ENCODE measurements at regions not wholly inside any gene's neighbourhood (a gene's known extent, or its start where the extent isn't known, plus 50 kb on each side); places are given as distances from the start of the nearest gene placed in this dataset.

- H3K36me3 ChIP-seq (ENCODE audit: control insufficient read depth in 2 of 3, insufficient read depth in 3 of 3, low read length in 3 of 3): no peaks in the 10 kb centered on the region
- no peak overlapping the region for H3K27ac ChIP-seq (ENCODE audit: low read depth, low read length)
- no peaks in the 10 kb centered on the region for H3K27me3 ChIP-seq (ENCODE audit: control insufficient read depth in 2 of 2, insufficient read depth in 2 of 2, low read length in 2 of 2)
- H3K27me3 Mint-ChIP-seq: peaks cover 3 to 13% (median 7%) of the 10 kb centered on the region in 5 donors
- H3K4me3 Mint-ChIP-seq: peak overlapping the region in 2 of 10 donors; percentile 24 to 69
- H3K4me1 Mint-ChIP-seq: peaks cover 0 to 7% (median 2%) of the 10 kb centered on the region in 7 donors
- H3K4me3 ChIP-seq (ENCODE audit: low read length): no peak overlapping the region
- H3K9me3 Mint-ChIP-seq: peaks cover 0 to 3% (median 0%) of the 10 kb centered on the region in 11 donors
- ChIA-PET CTCF (no interaction called here), POLR2A (no interaction called here)
- H3K9me3 ChIP-seq (ENCODE audit: control insufficient read depth in 2 of 3, low read length in 3 of 3): no peaks in the 10 kb centered on the region
- ATAC-seq: no peak
- no peaks in the 10 kb centered on the region for H3K4me1 ChIP-seq (ENCODE audit: control insufficient read depth in 2 of 2, insufficient read depth in 2 of 2, low read length in 2 of 2)
- intact Hi-C loops (cut with micrococcal nuclease): no loop called here
- no peaks in the 10 kb centered on the region for H3K36me3 Mint-ChIP-seq
- DNase-seq: no peak
- peak overlapping the region in 1 of 9 donors; percentile 48 for H3K27ac Mint-ChIP-seq
Measured at GRCh38 chr7:24075426-24075810, 208.6 kb upstream of the NPY start.

- H3K36me3 ChIP-seq (ENCODE audit: control insufficient read depth in 2 of 3, insufficient read depth in 3 of 3, low read length in 3 of 3): no peaks in the 10 kb centered on the region
- CTCF ChIA-PET: no interaction called here
- ATAC-seq: no peak
Measured at GRCh38 chr7:24082826-24083225, 201.2 kb upstream of the NPY start.

GRCh38 chr7:24102988-24103387 is 181.0 kb upstream of the NPY start:
- H3K9me3 ChIP-seq (ENCODE audit: control insufficient read depth in 2 of 3, low read length in 3 of 3): peaks cover 0 to 5% (median 0%) of the 10 kb centered on the region in 3 experiments

More at GRCh38 chr7:24082826-24083225, 201.2 kb upstream of the NPY start:
- peaks cover 0 to 12% (median 0%) of the 10 kb centered on the region in 3 experiments for H3K9me3 ChIP-seq (ENCODE audit: control insufficient read depth in 2 of 3, low read length in 3 of 3)
- H3K27ac Mint-ChIP-seq: no peak overlapping the region
- H3K27me3 Mint-ChIP-seq: peaks cover 0 to 18% (median 8%) of the 10 kb centered on the region in 5 donors
- peaks cover 0 to 42% (median 15%) of the 10 kb centered on the region in 11 donors for H3K9me3 Mint-ChIP-seq
- no peak overlapping the region for H3K4me3 Mint-ChIP-seq
- H3K27me3 ChIP-seq (ENCODE audit: control insufficient read depth in 2 of 2, insufficient read depth in 2 of 2, low read length in 2 of 2): no peaks in the 10 kb centered on the region
- no peaks in the 10 kb centered on the region for H3K4me1 Mint-ChIP-seq
- H3K36me3 Mint-ChIP-seq: peaks cover 0 to 4% (median 0%) of the 10 kb centered on the region in 5 donors
- H3K4me3 ChIP-seq (ENCODE audit: low read length): no peak overlapping the region
- DNase-seq: no peak
- no peak overlapping the region for H3K27ac ChIP-seq (ENCODE audit: low read depth, low read length)
- H3K4me1 ChIP-seq (ENCODE audit: control insufficient read depth in 2 of 2, insufficient read depth in 2 of 2, low read length in 2 of 2): no peaks in the 10 kb centered on the region
- intact Hi-C loops (cut with micrococcal nuclease): no loop called here
- POLR2A ChIA-PET: no interaction called here

GRCh38 chr7:24108906-24109376 is 175.0 kb upstream of the NPY start:
- Histone ChIP-seq H3K4me1 (ENCODE audit: control insufficient read depth in 2 of 2, insufficient read depth in 2 of 2, low read length in 2 of 2) (no peaks in the 10 kb centered on the region), H3K27me3 (ENCODE audit: control insufficient read depth in 2 of 2, insufficient read depth in 2 of 2, low read length in 2 of 2) (no peaks in the 10 kb centered on the region), H3K27ac (ENCODE audit: low read depth, low read length) (no peak overlapping the region), H3K36me3 (ENCODE audit: control insufficient read depth in 2 of 3, insufficient read depth in 3 of 3, low read length in 3 of 3) (no peaks in the 10 kb centered on the region), H3K9me3 (ENCODE audit: control insufficient read depth in 2 of 3, low read length in 3 of 3) (no peaks in the 10 kb centered on the region), H3K4me3 (ENCODE audit: low read length) (no peak overlapping the region)
- no peak for DNase-seq
- Mint-ChIP-seq H3K9me3 (peaks cover 0 to 7% (median 0%) of the 10 kb centered on the region in 11 donors), H3K36me3 (no peaks in the 10 kb centered on the region), H3K4me1 (peaks cover 0 to 4% (median 0%) of the 10 kb centered on the region in 7 donors), H3K27me3 (peaks cover 0 to 25% (median 10%) of the 10 kb centered on the region in 5 donors), H3K4me3 (no peak overlapping the region), H3K27ac (no peak overlapping the region)
- ChIA-PET POLR2A (no interaction called here), CTCF (no interaction called here)
- ATAC-seq: no peak
- intact Hi-C loops (cut with micrococcal nuclease): no loop called here

More at GRCh38 chr7:24102988-24103387, 181.0 kb upstream of the NPY start:
- Histone ChIP-seq H3K4me1 (ENCODE audit: control insufficient read depth in 2 of 2, insufficient read depth in 2 of 2, low read length in 2 of 2) (no peaks in the 10 kb centered on the region), H3K36me3 (ENCODE audit: control insufficient read depth in 2 of 3, insufficient read depth in 3 of 3, low read length in 3 of 3) (no peaks in the 10 kb centered on the region), H3K4me3 (ENCODE audit: low read length) (no peak overlapping the region), H3K27me3 (ENCODE audit: control insufficient read depth in 2 of 2, insufficient read depth in 2 of 2, low read length in 2 of 2) (no peaks in the 10 kb centered on the region), H3K27ac (ENCODE audit: low read depth, low read length) (no peak overlapping the region)
- Mint-ChIP-seq H3K27me3 (peaks cover 0 to 23% (median 8%) of the 10 kb centered on the region in 5 donors), H3K27ac (no peak overlapping the region), H3K9me3 (peaks cover 6 to 31% (median 11%) of the 10 kb centered on the region in 11 donors), H3K4me3 (no peak overlapping the region), H3K4me1 (no peaks in the 10 kb centered on the region), H3K36me3 (peaks cover 0 to 6% (median 0%) of the 10 kb centered on the region in 5 donors)
- ChIA-PET CTCF (no interaction called here), POLR2A (no interaction called here)
- ATAC-seq: no peak
- intact Hi-C loops (cut with micrococcal nuclease): no loop called here
- no peak for DNase-seq

GRCh38 chr7:24110056-24110455 is 173.9 kb upstream of the NPY start:
- no peak overlapping the region for H3K27ac Mint-ChIP-seq
- H3K27me3 Mint-ChIP-seq: peaks cover 0 to 24% (median 6%) of the 10 kb centered on the region in 5 donors
- no peak overlapping the region for H3K4me3 Mint-ChIP-seq
- H3K9me3 Mint-ChIP-seq: peaks cover 0 to 3% (median 0%) of the 10 kb centered on the region in 11 donors
- Histone ChIP-seq H3K4me1 (ENCODE audit: control insufficient read depth in 2 of 2, insufficient read depth in 2 of 2, low read length in 2 of 2) (no peaks in the 10 kb centered on the region), H3K27ac (ENCODE audit: low read depth, low read length) (no peak overlapping the region), H3K36me3 (ENCODE audit: control insufficient read depth in 2 of 3, insufficient read depth in 3 of 3, low read length in 3 of 3) (no peaks in the 10 kb centered on the region), H3K27me3 (ENCODE audit: control insufficient read depth in 2 of 2, insufficient read depth in 2 of 2, low read length in 2 of 2) (no peaks in the 10 kb centered on the region), H3K4me3 (ENCODE audit: low read length) (no peak overlapping the region), H3K9me3 (ENCODE audit: control insufficient read depth in 2 of 3, low read length in 3 of 3) (no peaks in the 10 kb centered on the region)
- POLR2A ChIA-PET: no interaction called here
- H3K36me3 Mint-ChIP-seq: no peaks in the 10 kb centered on the region
- CTCF ChIA-PET: no interaction called here
- H3K4me1 Mint-ChIP-seq: peaks cover 0 to 4% (median 0%) of the 10 kb centered on the region in 7 donors
- ATAC-seq: no peak
- no peak for DNase-seq
- intact Hi-C loops (cut with micrococcal nuclease): no loop called here

GRCh38 chr7:24113506-24113905 is 170.5 kb upstream of the NPY start:
- no peak for ATAC-seq
- intact Hi-C loops (cut with micrococcal nuclease): no loop called here
- no peak overlapping the region for H3K27ac ChIP-seq (ENCODE audit: low read depth, low read length)
- no peaks in the 10 kb centered on the region for H3K36me3 Mint-ChIP-seq
- H3K4me1 ChIP-seq (ENCODE audit: control insufficient read depth in 2 of 2, insufficient read depth in 2 of 2, low read length in 2 of 2): no peaks in the 10 kb centered on the region
- ChIA-PET CTCF (no interaction called here), POLR2A (no interaction called here)
- H3K36me3 ChIP-seq (ENCODE audit: control insufficient read depth in 2 of 3, insufficient read depth in 3 of 3, low read length in 3 of 3): no peaks in the 10 kb centered on the region
- peaks cover 0 to 3% (median 0%) of the 10 kb centered on the region in 11 donors for H3K9me3 Mint-ChIP-seq
- DNase-seq: no peak
- H3K4me3 Mint-ChIP-seq: no peak overlapping the region
- no peaks in the 10 kb centered on the region for H3K27me3 ChIP-seq (ENCODE audit: control insufficient read depth in 2 of 2, insufficient read depth in 2 of 2, low read length in 2 of 2)
- peaks cover 0 to 4% (median 0%) of the 10 kb centered on the region in 7 donors for H3K4me1 Mint-ChIP-seq
- no peaks in the 10 kb centered on the region for H3K9me3 ChIP-seq (ENCODE audit: control insufficient read depth in 2 of 3, low read length in 3 of 3)
- no peak overlapping the region for H3K4me3 ChIP-seq (ENCODE audit: low read length)
- no peak overlapping the region for H3K27ac Mint-ChIP-seq
- peaks cover 0 to 20% (median 6%) of the 10 kb centered on the region in 5 donors for H3K27me3 Mint-ChIP-seq

- ChIA-PET POLR2A (no interaction called here), CTCF (no interaction called here)
- no peaks in the 10 kb centered on the region for H3K9me3 ChIP-seq (ENCODE audit: control insufficient read depth in 2 of 3, low read length in 3 of 3)
- H3K9me3 Mint-ChIP-seq: peaks cover 0 to 3% (median 0%) of the 10 kb centered on the region in 11 donors
- H3K27me3 Mint-ChIP-seq: peaks cover 0 to 16% (median 6%) of the 10 kb centered on the region in 5 donors
- no peaks in the 10 kb centered on the region for H3K4me1 ChIP-seq (ENCODE audit: control insufficient read depth in 2 of 2, insufficient read depth in 2 of 2, low read length in 2 of 2)
- H3K27me3 ChIP-seq (ENCODE audit: control insufficient read depth in 2 of 2, insufficient read depth in 2 of 2, low read length in 2 of 2): no peaks in the 10 kb centered on the region
- H3K4me3 ChIP-seq (ENCODE audit: low read length): no peak overlapping the region
- DNase-seq (no peak), ATAC-seq (no peak)
- H3K36me3 Mint-ChIP-seq: no peaks in the 10 kb centered on the region
- no peak overlapping the region for H3K27ac ChIP-seq (ENCODE audit: low read depth, low read length)
- H3K27ac Mint-ChIP-seq: no peak overlapping the region
- no peaks in the 10 kb centered on the region for H3K36me3 ChIP-seq (ENCODE audit: control insufficient read depth in 2 of 3, insufficient read depth in 3 of 3, low read length in 3 of 3)
- peak overlapping the region in 1 of 10 donors; percentile 25 for H3K4me3 Mint-ChIP-seq
- no peaks in the 10 kb centered on the region for H3K4me1 Mint-ChIP-seq
- intact Hi-C loops (cut with micrococcal nuclease): no loop called here
Measured at GRCh38 chr7:24115661-24116060, 168.3 kb upstream of the NPY start.

All from naive thymus-derived CD4-positive, alpha-beta T cell (primary cell).